Fibroblast of the aortic adventitia (primary cell): ENCODE measurements at regions not wholly inside any gene's neighbourhood (a gene's known extent, or its start where the extent isn't known, plus 50 kb on each side); places are given as distances from the start of the nearest gene placed in this dataset.

ENCODE experiments used
- DNase-seq: peaks from one replicate; pipeline ENCODE4 v3.0.0-alpha.2; 2010; ENCODE audit warnings: low read depth
- H3K4me3 ChIP-seq: 2 replicates; pipeline ENCODE4 v1.5.1; 2011; ENCODE audit warnings: low read depth, mild to moderate bottlenecking, control low read depth, low read length, moderate library complexity
- TF ChIP-seq, protein P1 (sequence below): IDR thresholded peaks from 2 replicates; pipeline ENCODE4 v1.5.1; 2011; ENCODE audit warnings: mild to moderate bottlenecking, low read length, control low read depth, inconsistent platforms; ENCODE audit not compliant: insufficient read depth

DNA sequence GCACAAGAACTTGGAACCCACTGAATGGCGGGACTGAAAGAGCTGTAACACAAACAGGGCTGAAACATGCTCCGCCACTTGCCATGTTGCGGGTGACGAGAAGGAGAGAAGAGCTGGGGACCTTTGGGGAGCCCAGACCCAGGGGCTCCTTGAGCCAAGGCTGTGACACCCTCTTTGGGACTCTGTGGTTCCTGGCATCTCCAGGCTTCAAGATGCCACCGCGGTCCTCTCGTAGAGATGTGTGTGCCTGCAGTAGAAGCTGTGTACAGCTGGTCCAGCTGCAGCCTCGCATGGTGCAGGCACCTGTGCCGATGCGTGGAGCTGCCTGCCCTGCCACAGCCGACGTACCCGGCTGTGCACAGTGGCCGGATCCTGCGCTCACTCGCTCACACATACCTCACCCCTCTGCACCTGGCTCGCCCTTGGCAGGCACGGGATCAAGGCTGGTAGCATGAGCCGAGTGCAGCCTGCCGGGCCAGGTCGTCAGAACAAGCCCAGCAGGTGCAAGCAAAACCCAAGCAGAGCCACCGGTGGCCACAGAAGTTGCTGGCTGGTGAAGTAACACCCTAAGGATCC, 1385.8 kb downstream of the PCDH9 start:
- no peak for DNase-seq
- TF ChIP-seq, protein P1, sequence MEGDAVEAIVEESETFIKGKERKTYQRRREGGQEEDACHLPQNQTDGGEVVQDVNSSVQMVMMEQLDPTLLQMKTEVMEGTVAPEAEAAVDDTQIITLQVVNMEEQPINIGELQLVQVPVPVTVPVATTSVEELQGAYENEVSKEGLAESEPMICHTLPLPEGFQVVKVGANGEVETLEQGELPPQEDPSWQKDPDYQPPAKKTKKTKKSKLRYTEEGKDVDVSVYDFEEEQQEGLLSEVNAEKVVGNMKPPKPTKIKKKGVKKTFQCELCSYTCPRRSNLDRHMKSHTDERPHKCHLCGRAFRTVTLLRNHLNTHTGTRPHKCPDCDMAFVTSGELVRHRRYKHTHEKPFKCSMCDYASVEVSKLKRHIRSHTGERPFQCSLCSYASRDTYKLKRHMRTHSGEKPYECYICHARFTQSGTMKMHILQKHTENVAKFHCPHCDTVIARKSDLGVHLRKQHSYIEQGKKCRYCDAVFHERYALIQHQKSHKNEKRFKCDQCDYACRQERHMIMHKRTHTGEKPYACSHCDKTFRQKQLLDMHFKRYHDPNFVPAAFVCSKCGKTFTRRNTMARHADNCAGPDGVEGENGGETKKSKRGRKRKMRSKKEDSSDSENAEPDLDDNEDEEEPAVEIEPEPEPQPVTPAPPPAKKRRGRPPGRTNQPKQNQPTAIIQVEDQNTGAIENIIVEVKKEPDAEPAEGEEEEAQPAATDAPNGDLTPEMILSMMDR, result no peak
- H3K4me3 ChIP-seq, result no peak overlapping the region

DNA sequence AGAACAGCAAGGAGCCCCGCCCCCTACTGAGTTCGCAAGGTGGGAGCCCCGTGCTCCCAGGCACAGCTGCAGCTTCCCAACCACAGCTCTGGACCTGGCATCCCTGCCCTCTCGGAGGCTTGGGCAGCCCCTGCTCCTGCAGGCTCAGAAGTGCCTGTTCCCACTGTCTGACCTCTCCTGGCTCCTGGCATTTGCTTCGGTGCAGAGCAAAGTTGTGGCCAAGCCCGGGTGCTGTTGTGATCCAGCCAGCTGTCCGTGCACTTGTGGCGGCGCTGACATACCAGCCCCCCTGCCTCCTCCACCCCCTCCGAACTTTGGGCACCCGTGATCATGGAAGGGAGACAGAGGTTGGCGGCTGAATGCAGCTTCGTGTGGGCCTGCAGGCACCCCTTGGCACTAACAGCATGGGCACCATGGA, 1386.8 kb downstream of the PCDH9 start:
- no peak for DNase-seq
- H3K4me3 ChIP-seq, result no peak overlapping the region
- TF ChIP-seq, protein P1, result no peak

DNA sequence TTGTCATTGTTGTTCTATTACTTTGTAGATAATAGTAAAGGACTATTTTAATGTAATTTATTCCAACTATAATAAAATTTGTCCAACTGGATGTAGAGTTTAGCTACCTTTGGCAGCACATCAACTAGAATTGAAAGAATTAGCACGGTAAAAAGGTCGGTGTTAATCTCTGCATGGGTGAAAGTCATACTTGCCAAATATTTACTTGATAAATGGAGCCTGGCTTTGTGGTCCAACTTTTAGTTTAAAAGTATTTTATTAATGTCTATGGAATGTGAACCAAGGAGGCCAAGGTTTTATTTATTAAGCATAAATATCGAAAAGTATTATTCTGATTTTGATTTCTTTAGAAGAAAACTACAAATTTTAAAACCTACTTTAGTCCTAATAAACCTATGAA, 1389.0 kb downstream of the PCDH9 start:
- DNase-seq, result peak; percentile 43
- no peak overlapping the region for H3K4me3 ChIP-seq
- TF ChIP-seq, protein P1, result no peak

DNA sequence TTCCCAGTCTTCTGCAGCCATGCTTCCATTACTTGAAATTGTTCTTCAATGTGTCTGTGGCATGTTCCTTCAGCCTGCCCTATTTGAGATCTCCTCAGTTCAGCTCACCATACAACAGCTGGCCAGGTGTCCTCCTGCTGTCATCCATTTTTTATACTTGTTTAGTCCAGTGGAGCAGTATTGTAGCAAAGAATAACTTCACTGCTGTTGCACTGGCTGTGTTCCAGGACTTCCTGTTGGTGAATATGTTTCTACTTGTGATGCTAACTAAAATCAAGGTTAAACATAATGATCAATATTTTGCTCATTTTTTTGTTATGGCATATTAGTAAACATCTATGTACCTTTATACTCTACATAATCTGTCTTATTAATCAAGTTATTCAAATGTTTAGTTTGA, 1394.1 kb downstream of the PCDH9 start:
- TF ChIP-seq, protein P1, result no peak
- H3K4me3 ChIP-seq, result no peak overlapping the region
- DNase-seq, result no peak

DNA sequence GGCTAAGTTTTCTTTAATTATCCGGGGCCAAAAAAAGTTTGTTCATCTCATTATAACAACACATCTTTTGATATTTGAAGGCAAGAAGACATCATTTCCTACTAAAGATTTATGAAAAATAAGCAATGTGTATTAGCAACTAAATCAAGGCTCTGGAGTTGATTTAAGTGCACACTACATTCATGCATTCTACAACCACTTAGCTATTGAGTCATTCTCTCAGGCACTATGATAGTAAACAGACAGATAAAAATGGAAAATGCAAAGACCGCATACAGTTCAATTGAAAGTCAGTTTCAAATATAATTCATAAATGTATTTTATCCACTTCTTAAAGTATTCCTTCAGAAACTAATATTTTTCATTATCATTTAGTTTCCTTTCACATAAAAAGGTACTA, 1395.2 kb downstream of the PCDH9 start:
- TF ChIP-seq, protein P1, result no peak
- no peak overlapping the region for H3K4me3 ChIP-seq
- no peak for DNase-seq

DNA sequence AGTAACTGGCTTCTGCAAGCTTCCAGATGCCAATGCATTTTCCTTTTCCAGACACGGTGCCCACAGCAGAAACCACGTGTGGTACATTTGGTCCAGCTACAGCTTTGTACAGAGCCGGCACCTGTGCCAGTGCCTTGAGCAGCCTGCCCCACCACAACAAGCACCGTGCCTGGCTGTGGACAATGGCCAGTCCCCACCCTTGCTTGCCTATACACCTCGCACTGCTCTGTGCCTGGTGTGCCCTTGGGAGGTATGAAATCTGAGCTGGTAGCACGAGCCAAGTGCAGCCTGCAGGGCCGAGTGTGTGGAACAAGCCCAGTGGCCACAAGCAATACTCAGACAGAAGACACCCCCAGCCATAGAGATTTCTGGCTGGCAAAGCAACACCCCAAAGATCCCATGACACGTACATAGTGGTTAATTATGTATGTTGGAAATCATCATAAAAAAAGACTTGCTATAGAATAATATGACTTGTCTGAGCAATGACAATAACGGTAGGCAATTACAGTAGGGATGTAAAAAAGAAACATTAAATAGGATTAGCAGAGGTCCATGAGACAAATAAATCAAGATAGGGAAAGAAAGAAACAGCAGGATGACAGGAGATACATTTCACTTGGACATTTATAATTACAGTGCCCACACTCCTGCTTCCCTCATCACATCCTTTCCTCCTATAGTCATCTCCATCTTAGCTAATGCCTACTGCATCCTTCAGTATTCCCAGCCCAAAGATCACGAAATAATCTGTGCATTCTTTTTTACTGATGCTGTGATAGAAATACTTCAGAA, 1399.5 kb downstream of the PCDH9 start:
- H3K4me3 ChIP-seq, result no peak overlapping the region
- TF ChIP-seq, protein P1, result no peak
- no peak for DNase-seq
